Type B pancreatic cell (in vitro differentiated cells): ENCODE measurements at regions not wholly inside any gene's neighbourhood (a gene's known extent, or its start where the extent isn't known, plus 50 kb on each side); places are given as distances from the start of the nearest gene placed in this dataset.

Source experiments
- DNase-seq: peaks from one replicate; pipeline ENCODE4 v3.0.0; 2021; ENCODE audit warnings: mixed read lengths; ENCODE audit not compliant: unreplicated experiment; ENCODE audit errors: extremely low spot score
- H3K27ac Mint-ChIP-seq: 2 replicates; pipeline ENCODE4 v1.8.0; 2021; ENCODE audit warnings: mild to moderate bottlenecking, mixed read lengths
- H3K27me3 Mint-ChIP-seq: 2 replicates; pipeline ENCODE4 v1.8.0; 2021; ENCODE audit warnings: mixed read lengths
- H3K36me3 Mint-ChIP-seq: 2 replicates; pipeline ENCODE4 v1.8.0; 2021; ENCODE audit warnings: mixed read lengths
- H3K4me1 Mint-ChIP-seq: one replicate; pipeline ENCODE4 v1.8.0; 2021; ENCODE audit warnings: mixed read lengths; ENCODE audit not compliant: unreplicated experiment
- H3K4me3 Mint-ChIP-seq: 2 replicates; pipeline ENCODE4 v1.8.0; 2021; ENCODE audit warnings: mild to moderate bottlenecking, mixed read lengths
- H3K9me3 Mint-ChIP-seq: 2 replicates; pipeline ENCODE4 v1.8.0; 2021; ENCODE audit warnings: mixed read lengths
- TF ChIP-seq, protein P1 (sequence below): fragments of 200-600 bp; sonication (generic); conservative IDR thresholded peaks from 2 replicates; pipeline ENCODE4 v1.5.0; 2021; ENCODE audit warnings: antibody characterized with exemption, mild to moderate bottlenecking

DNA sequence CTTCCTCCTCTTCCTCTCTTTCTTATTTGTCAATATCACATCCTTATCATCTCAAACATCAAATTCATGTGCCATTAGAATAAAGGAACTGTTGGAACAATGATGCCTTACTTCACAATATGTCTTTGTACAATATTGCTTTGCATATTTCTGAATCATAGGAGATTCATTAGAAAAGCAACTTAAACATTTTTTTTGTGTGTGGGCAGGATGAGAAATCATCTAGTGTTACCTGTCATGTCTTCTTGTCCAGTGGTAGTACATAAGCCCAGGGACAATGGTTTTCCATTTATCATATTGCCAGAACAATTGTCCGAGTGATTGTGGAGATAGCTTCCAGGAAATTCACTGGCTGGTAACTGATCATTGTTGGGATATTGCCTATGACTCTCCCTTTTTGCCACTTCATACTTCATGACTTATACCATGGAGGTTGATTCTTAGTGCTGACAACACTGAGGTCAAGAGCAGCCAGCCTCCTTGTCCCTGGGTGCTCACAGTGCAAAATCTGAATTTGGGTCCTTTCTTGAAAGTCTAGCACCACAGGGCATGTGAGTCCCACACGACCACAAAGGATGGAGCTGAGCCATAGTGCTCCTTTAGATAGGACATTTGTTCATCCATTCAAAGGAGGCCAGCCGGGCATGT is 215.0 kb downstream of the MDFIC start:
- DNase-seq: no peak
- Mint-ChIP-seq H3K4me3 (no peak overlapping the region), H3K27me3 (no peaks in the 10 kb centered on the region), H3K36me3 (no peaks in the 10 kb centered on the region), H3K9me3 (no peaks in the 10 kb centered on the region), H3K4me1 (no peaks in the 10 kb centered on the region), H3K27ac (no peak overlapping the region)
- TF ChIP-seq, protein P1, sequence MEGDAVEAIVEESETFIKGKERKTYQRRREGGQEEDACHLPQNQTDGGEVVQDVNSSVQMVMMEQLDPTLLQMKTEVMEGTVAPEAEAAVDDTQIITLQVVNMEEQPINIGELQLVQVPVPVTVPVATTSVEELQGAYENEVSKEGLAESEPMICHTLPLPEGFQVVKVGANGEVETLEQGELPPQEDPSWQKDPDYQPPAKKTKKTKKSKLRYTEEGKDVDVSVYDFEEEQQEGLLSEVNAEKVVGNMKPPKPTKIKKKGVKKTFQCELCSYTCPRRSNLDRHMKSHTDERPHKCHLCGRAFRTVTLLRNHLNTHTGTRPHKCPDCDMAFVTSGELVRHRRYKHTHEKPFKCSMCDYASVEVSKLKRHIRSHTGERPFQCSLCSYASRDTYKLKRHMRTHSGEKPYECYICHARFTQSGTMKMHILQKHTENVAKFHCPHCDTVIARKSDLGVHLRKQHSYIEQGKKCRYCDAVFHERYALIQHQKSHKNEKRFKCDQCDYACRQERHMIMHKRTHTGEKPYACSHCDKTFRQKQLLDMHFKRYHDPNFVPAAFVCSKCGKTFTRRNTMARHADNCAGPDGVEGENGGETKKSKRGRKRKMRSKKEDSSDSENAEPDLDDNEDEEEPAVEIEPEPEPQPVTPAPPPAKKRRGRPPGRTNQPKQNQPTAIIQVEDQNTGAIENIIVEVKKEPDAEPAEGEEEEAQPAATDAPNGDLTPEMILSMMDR: no peak

DNA sequence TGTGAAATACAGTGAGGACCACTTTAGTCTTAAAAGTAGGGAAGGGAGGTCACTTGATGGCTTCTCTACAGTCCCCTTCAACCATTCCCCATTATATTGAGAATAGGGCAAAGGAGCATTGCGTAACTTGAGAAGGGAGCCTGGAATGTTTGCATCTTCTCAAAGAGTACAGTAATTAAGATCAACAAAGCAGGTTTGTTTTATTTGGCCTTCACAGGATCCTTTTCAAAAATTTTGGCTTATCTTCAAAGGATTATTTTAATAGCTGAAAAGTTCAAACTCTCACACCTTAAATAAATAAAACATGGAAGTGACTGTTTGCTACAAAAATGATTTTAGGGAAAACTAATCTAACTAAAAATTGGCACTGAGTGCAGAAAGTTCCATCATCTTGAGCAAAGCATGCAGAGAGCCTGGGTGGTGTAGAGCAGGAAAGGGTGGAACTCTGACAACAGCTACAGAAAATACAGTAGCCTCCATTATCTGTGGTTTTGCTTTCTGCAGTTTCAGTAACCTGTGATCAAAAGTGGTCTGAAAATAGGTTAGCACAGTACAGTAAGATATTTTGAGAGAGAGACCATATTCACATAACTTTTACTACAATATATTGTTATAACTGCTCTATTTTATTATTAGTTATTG is 214.0 kb downstream of the MDFIC start:
- no peaks in the 10 kb centered on the region for H3K9me3 Mint-ChIP-seq
- no peaks in the 10 kb centered on the region for H3K4me1 Mint-ChIP-seq
- no peaks in the 10 kb centered on the region for H3K36me3 Mint-ChIP-seq
- H3K4me3 Mint-ChIP-seq: no peak overlapping the region
- no peaks in the 10 kb centered on the region for H3K27me3 Mint-ChIP-seq
- TF ChIP-seq, protein P1: no peak
- no peak overlapping the region for H3K27ac Mint-ChIP-seq
- no peak for DNase-seq

DNA sequence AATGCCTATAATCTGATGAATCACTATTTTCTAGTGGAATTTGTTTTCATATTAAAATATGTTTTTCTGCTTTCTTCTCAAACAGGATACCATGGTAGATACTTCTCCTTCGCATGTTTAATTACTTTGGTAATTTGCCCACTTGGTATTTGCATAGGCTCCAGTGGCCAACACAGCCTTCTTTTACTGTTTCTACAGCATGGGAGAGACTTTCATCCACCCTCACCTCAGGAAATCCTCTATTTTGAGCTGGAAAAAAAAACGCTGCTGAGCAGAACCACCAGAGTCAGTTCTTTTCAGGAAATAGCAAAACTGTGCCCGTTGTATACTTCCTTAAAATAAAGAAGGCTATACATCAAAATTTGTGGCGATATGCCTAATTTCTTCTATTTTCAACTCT is 213.3 kb downstream of the MDFIC start:
- no peaks in the 10 kb centered on the region for H3K9me3 Mint-ChIP-seq
- no peak for DNase-seq
- H3K36me3 Mint-ChIP-seq: no peaks in the 10 kb centered on the region
- no peak overlapping the region for H3K4me3 Mint-ChIP-seq
- no peaks in the 10 kb centered on the region for H3K4me1 Mint-ChIP-seq
- no peak overlapping the region for H3K27ac Mint-ChIP-seq
- H3K27me3 Mint-ChIP-seq: no peaks in the 10 kb centered on the region
- TF ChIP-seq, protein P1: no peak

DNA sequence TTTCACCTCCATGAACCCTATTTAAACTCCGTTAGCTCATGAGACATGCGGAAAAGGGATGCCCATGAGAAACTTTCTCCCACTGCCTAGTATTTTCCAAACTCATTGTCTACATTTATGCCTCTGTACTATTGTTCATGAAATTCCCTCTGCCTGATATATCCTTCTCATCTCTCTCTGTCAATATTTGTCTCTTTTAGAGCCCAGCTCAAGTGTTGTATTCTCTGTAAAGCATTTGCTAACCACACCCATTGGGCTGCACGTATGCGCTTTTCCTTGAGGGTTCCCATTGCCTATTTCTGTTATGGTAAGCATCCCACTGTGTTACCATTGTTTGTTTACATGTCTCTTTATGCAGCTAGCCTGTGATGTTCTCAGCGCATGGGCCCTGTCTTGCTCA is 211.4 kb downstream of the MDFIC start:
- Mint-ChIP-seq H3K27me3 (no peaks in the 10 kb centered on the region), H3K4me3 (no peak overlapping the region), H3K9me3 (no peaks in the 10 kb centered on the region), H3K36me3 (no peaks in the 10 kb centered on the region), H3K4me1 (no peaks in the 10 kb centered on the region), H3K27ac (no peak overlapping the region)
- TF ChIP-seq, protein P1: no peak
- no peak for DNase-seq

DNA sequence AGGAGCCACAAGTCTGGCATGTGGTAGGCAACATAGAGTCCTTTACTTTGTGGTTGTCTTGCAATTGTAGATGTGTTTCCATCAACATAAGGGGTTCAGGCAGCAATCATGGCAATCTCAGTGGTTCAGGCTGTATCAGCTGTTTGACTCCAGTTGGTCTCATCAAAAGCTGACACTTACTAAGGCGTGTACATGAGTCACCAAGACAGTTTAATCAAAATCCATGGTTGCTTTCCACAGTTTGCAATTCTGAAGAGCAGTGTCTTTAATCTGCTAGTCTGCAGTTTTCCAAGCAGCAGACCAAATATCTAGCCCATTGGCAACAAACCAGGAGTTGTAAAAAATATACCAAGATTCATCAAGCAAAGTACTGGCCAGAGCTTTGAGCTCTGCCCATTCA is 210.2 kb downstream of the MDFIC start:
- Mint-ChIP-seq H3K27ac (no peak overlapping the region), H3K4me3 (no peak overlapping the region), H3K27me3 (no peaks in the 10 kb centered on the region), H3K4me1 (no peaks in the 10 kb centered on the region), H3K9me3 (no peaks in the 10 kb centered on the region), H3K36me3 (no peaks in the 10 kb centered on the region)
- TF ChIP-seq, protein P1: no peak
- DNase-seq: no peak
